Esophagus squamous epithelium (tissue), 5 donors: ENCODE measurements at regions not wholly inside any gene's neighbourhood (a gene's known extent, or its start where the extent isn't known, plus 50 kb on each side); places are given as distances from the start of the nearest gene placed in this dataset.

Experiments used
- DNase-seq: peaks from one replicate; lab custom pipeline; 2025; lab: John Stamatoyannopoulos, UW
- H3K27ac ChIP-seq, 4 donors: fragments of 200-600 bp; sonication (generic); one replicate each; pipeline ENCODE4 v1.5.1; 2016 to 2019; ENCODE audit warnings: mild to moderate bottlenecking in 1 of 4
- H3K27me3 ChIP-seq, 4 donors: fragments of 200-600 bp; sonication (generic); 1 replicate in 3 of 4; 2 replicates in 1 of 4; pipeline versions ENCODE4 v1.5.1 to v1.6.0; 2017 to 2021; ENCODE audit warnings: antibody characterized with exemption in 1 of 4
- H3K36me3 ChIP-seq, 3 donors: fragments of 200-600 bp; sonication (generic); one replicate each; pipeline ENCODE4 v1.5.1; 2016 to 2019
- H3K4me1 ChIP-seq, 3 donors: fragments of 200-600 bp; sonication (generic); one replicate each; pipeline ENCODE4 v1.5.1; 2017 to 2019
- H3K4me3 ChIP-seq, 4 donors: fragments of 200-600 bp; sonication (generic); 1 replicate in 3 of 4; 2 replicates in 1 of 4; pipeline ENCODE4 v1.5.1; 2016 to 2019; ENCODE audit warnings: mild to moderate bottlenecking in 2 of 4, moderate library complexity in 1 of 4
- H3K9me3 ChIP-seq, 3 donors: fragments of 200-600 bp; sonication (generic); one replicate each; pipeline ENCODE4 v1.5.1; 2016 to 2019
- POLR2A ChIP-seq, 4 donors: fragments of 450-650 bp; IDR thresholded peaks; one replicate each; pipeline ENCODE4 v1.6.1; 2017; ENCODE audit warnings: antibody characterized with exemption in 4 of 4, mild to moderate bottlenecking in 4 of 4, moderate library complexity in 3 of 4
- WGBS, 2 donors: methylation state at CpG; one replicate each; pipeline ENCODE4 v1.1.5; 2018; 5-methylcytosine and 5-hydroxymethylcytosine counted together
- intact Hi-C: fragments of 100-400 bp; cut with DNase I; formaldehyde crosslinking; loops from one replicate; pipeline ENCODE4 v1.15.0; 2022
- small RNA-seq, 4 donors: library from RNA; depleted of rRNA; stranded (forward); fragments of <200 nt; gene quantifications; one replicate each; pipeline ENCODE3, GENCODE V24; 2016
- TF ChIP-seq, protein P1 (sequence below), 6 experiments: fragments of 450-650 bp in 4 of 6; fragments of 200-600 bp in 2 of 6; sonication (generic) in 2 of 6; IDR thresholded peaks; one replicate each; pipeline ENCODE4 v1.5.1; 2016 to 2019; ENCODE audit warnings: antibody characterized with exemption in 6 of 6, mild to moderate bottlenecking in 4 of 6, moderate library complexity in 4 of 6
- donor health status: DM: yes; HTN: yes; CAD: no.

DNA sequence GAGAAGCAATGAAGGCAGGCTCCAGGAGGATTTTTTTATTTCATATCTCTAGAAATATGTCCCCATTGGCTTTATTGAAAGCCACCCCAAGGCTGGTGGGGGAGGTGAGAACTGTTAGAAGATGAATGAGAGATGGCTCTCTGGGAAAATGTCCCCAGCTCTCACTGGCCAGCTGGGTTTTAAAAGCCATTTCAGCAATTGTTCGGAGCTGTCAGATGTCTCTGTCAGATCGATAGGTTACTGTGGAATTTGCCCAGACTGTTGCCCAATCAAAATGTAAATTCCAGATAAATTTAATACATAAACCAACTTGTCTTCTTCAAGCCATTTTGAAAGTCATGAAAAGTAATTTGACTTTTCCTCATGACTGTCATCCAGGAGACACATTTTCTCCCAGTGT, 67.0 kb upstream of the BRINP1 start:
- H3K36me3 ChIP-seq, result no peaks in the 10 kb centered on the region
- H3K27ac ChIP-seq, result no peak overlapping the region
- TF ChIP-seq POLR2A (IDR thresholded peaks at IDR 0.05), result no peak
- TF ChIP-seq, protein P1, sequence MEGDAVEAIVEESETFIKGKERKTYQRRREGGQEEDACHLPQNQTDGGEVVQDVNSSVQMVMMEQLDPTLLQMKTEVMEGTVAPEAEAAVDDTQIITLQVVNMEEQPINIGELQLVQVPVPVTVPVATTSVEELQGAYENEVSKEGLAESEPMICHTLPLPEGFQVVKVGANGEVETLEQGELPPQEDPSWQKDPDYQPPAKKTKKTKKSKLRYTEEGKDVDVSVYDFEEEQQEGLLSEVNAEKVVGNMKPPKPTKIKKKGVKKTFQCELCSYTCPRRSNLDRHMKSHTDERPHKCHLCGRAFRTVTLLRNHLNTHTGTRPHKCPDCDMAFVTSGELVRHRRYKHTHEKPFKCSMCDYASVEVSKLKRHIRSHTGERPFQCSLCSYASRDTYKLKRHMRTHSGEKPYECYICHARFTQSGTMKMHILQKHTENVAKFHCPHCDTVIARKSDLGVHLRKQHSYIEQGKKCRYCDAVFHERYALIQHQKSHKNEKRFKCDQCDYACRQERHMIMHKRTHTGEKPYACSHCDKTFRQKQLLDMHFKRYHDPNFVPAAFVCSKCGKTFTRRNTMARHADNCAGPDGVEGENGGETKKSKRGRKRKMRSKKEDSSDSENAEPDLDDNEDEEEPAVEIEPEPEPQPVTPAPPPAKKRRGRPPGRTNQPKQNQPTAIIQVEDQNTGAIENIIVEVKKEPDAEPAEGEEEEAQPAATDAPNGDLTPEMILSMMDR (IDR thresholded peaks at IDR 0.05), result no peak
- H3K27me3 ChIP-seq, result no peaks in the 10 kb centered on the region
- no peak overlapping the region for H3K4me3 ChIP-seq
- intact Hi-C loops, result no loop called here
- DNase-seq, result no peak
- H3K4me1 ChIP-seq, result no peaks in the 10 kb centered on the region
- 71 to 78% methylated on average over 2 of the region's 2 CpGs for WGBS, 2 donors
- no peaks in the 10 kb centered on the region for H3K9me3 ChIP-seq

DNA sequence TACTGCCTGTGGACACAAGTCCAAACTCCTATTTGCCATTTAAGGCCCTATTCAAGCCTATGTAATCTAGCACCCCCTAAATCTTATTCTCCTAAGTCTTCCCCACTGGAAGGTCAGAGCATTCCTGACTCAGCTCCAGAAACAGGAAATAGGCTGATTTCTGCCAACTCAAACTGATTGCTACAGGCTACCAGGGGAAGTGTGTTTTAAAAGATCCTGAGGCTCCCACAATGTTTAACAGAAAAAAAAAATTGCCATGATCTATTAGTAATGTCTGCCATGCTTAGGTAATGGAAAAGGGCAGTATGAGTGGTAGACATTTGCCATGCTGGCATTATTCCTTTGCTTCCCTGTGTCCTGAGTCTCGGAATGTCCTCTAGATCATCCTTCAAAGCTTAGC, 65.8 kb upstream of the BRINP1 start:
- WGBS, 2 donors, result 83 to 88% methylated on average over 1 of the region's 1 CpG
- Histone ChIP-seq H3K4me3 (no peak overlapping the region), H3K27me3 (no peaks in the 10 kb centered on the region), H3K36me3 (no peaks in the 10 kb centered on the region), H3K4me1 (no peaks in the 10 kb centered on the region), H3K9me3 (no peaks in the 10 kb centered on the region), H3K27ac (no peak overlapping the region)
- TF ChIP-seq POLR2A (IDR thresholded peaks at IDR 0.05), result no peak
- TF ChIP-seq, protein P1 (IDR thresholded peaks at IDR 0.05), result no peak
- intact Hi-C loops, result no loop called here
- no peak for DNase-seq

DNA sequence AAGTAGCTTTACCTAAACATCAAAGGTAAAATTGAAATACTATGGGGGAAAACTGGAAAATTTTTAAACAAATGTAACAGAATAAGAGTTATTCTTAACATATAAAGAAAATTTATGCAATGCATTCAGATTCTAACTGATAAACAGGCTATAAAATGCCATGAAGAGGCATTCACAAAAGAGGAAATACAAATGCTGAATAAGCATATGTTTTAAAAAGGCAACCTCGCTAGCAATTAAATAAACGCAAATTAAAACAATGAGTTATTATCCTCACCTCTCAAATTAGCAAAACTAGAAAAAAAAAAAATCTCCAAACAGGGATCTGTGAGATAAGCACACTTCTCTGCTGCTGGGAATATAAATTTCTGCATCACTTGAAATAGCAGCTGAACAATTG, 63.2 kb upstream of the BRINP1 start:
- WGBS, 2 donors, result 65 to 66% methylated on average over 2 of the region's 2 CpGs
- no peak for DNase-seq
- Histone ChIP-seq H3K36me3 (no peaks in the 10 kb centered on the region), H3K9me3 (no peaks in the 10 kb centered on the region), H3K27ac (no peak overlapping the region), H3K4me3 (no peak overlapping the region), H3K27me3 (no peaks in the 10 kb centered on the region), H3K4me1 (no peaks in the 10 kb centered on the region)
- intact Hi-C loops, result no loop called here
- TF ChIP-seq, protein P1 (IDR thresholded peaks at IDR 0.05), result no peak
- no peak for TF ChIP-seq POLR2A (IDR thresholded peaks at IDR 0.05)

DNA sequence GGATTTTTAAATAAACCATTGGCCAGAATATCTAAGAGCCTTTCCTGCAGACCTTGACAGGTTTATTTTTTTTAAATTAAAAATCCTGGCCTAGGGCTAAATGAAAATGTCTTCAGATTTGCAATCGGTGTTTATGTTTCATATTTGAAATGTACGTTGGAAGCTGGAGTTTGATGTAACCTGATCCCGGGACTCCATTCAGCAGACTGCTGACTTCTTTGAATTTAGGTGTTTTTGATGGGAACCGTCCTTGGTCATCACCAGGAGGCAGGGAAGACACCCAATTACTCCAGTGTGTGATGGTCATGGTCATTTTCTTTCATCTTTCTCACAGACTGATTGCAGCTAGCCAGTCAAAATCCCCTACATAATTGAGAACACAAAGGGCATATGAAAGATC, 60.1 kb upstream of the BRINP1 start:
- intact Hi-C loops, result no loop called here
- no peak for DNase-seq
- TF ChIP-seq, protein P1 (IDR thresholded peaks at IDR 0.05), result no peak
- TF ChIP-seq POLR2A (IDR thresholded peaks at IDR 0.05), result no peak
- no peaks in the 10 kb centered on the region for H3K27me3 ChIP-seq
- H3K27ac ChIP-seq, result no peak overlapping the region
- WGBS, 2 donors, result 62 to 66% methylated on average over 4 of the region's 4 CpGs
- no peak overlapping the region for H3K4me3 ChIP-seq
- no peaks in the 10 kb centered on the region for H3K36me3 ChIP-seq
- H3K9me3 ChIP-seq, result no peaks in the 10 kb centered on the region
- no peaks in the 10 kb centered on the region for H3K4me1 ChIP-seq

DNA sequence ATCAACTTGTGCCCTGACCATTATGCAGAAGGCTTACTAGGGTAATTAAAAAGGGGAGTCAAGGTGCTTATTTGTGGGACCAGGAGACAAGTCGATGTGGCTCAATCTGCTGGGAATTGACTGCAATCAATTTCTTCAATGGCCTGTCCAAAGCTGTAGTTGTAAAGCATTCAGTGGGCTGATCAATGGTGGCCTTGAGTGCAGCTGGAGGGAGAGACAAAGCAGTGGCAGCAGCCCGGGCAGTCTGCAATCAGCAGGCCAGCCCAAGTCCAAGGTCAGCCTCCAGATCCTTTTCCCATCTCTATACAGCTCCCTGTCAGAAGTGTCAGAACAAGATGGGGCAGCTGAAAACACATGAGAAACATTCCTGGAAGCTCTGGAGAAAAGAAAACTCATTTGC, 51.0 kb upstream of the BRINP1 start:
- no peaks in the 10 kb centered on the region for H3K27me3 ChIP-seq
- H3K36me3 ChIP-seq, result no peaks in the 10 kb centered on the region
- DNase-seq, result no peak
- no peaks in the 10 kb centered on the region for H3K9me3 ChIP-seq
- H3K4me1 ChIP-seq, result no peaks in the 10 kb centered on the region
- TF ChIP-seq, protein P1 (IDR thresholded peaks at IDR 0.05), result no peak
- TF ChIP-seq POLR2A (IDR thresholded peaks at IDR 0.05), result no peak
- no peak overlapping the region for H3K27ac ChIP-seq
- no peak overlapping the region for H3K4me3 ChIP-seq
- intact Hi-C loops, result no loop called here
- 44 to 65% methylated on average over 2 of the region's 2 CpGs for WGBS, 2 donors

Small RNA genes lying in the stretch of these regions (small RNA-seq; reads per million reads assigned to genes)
- gene MIR147A, result 0 reads per million in 4 donors
